Panc1 (cell line): ENCODE measurements at regions not wholly inside any gene's neighbourhood (a gene's known extent, or its start where the extent isn't known, plus 50 kb on each side); places are given as distances from the start of the nearest gene placed in this dataset.

Experiments used
- ATAC-seq: fragments of 200-7000 bp; cut with Tn5 transposase; 2 replicates; pipeline ENCODE4 v1.9.1; 2020; ENCODE audit warnings: mild to moderate bottlenecking, moderate library complexity
- BruUV-seq: library from RNA; stranded (reverse); fragments of 400-500 nt; replicated peaks from 2 replicates; lab custom pipeline; 2021; lab: Mats Ljungman, UMichigan
- CTCF ChIA-PET: fragments of 300-600 bp; sonication (Branson Sonifier 250); formaldehyde crosslinking; loops from one replicate; lab custom pipeline; 2022; ENCODE audit warnings: antibody characterized with exemption; lab: Charles Lee
- POLR2A ChIA-PET: fragments of 300-600 bp; sonication (Branson Sonifier 250); formaldehyde crosslinking; loops from one replicate; lab custom pipeline; 2022; ENCODE audit warnings: antibody characterized with exemption; lab: Charles Lee
- DNase-seq: peaks from one replicate; pipeline ENCODE4 v3.0.0-alpha.2; 2010; ENCODE audit warnings: low read depth, low spot score
- H3K27ac ChIP-seq: 2 replicates; pipeline ENCODE4 v1.5.1; 2011; ENCODE audit warnings: mild to moderate bottlenecking, low read length, inconsistent platforms
- H3K27me3 ChIP-seq: fragments of 200-500 bp; sonication (Bioruptor generic); 2 replicates; pipeline ENCODE4 v1.6.0; 2014; ENCODE audit warnings: low read length, inconsistent platforms; ENCODE audit not compliant: control insufficient read depth, insufficient read depth
- H3K36me3 ChIP-seq: fragments of 200-500 bp; sonication (Bioruptor generic); 2 replicates; pipeline ENCODE4 v1.5.1; 2014; ENCODE audit warnings: inconsistent platforms, mild to moderate bottlenecking, low read length, moderate library complexity; ENCODE audit not compliant: control insufficient read depth, insufficient read depth
- H3K4me1 ChIP-seq: 2 replicates; pipeline ENCODE4 v1.5.1; 2011; ENCODE audit warnings: inconsistent platforms, mild to moderate bottlenecking, low read length, moderate library complexity; ENCODE audit not compliant: control insufficient read depth, insufficient read depth
- H3K4me3 ChIP-seq, 2 experiments: 2 replicates each; pipeline ENCODE4 v1.5.1; 2011 to 2012; ENCODE audit warnings: low read depth in 2 of 2, low read length in 2 of 2, mild to moderate bottlenecking in 2 of 2, inconsistent platforms in 1 of 2, moderate library complexity in 1 of 2
- H3K9me3 ChIP-seq: fragments of 200-500 bp; sonication (Bioruptor generic); 2 replicates; pipeline ENCODE4 v1.5.1; 2014; ENCODE audit warnings: low read depth, mild to moderate bottlenecking, inconsistent platforms, low read length, moderate library complexity; ENCODE audit not compliant: control insufficient read depth, insufficient read depth
- CTCF ChIP-seq: fragments of 450-650 bp; IDR thresholded peaks from 2 replicates; pipeline ENCODE4 v1.5.1; 2017; ENCODE audit warnings: mild to moderate bottlenecking
- POLR2AphosphoS5 ChIP-seq: IDR thresholded peaks from 2 replicates; pipeline ENCODE4 v1.6.1; 2012; ENCODE audit warnings: mild to moderate bottlenecking, low read depth, low read length, moderate library complexity
- SIN3A ChIP-seq: IDR thresholded peaks from 2 replicates; pipeline ENCODE4 v1.6.1; 2012; ENCODE audit warnings: low read depth, mild to moderate bottlenecking, low read length, moderate library complexity, borderline replicate concordance; ENCODE audit not compliant: insufficient read depth
- TCF7L2 ChIP-seq: IDR thresholded peaks from 2 replicates; pipeline ENCODE4 v1.6.1; 2011; ENCODE audit warnings: mild to moderate bottlenecking, low read depth, low read length, inconsistent platforms
- in situ Hi-C: cut with HindIII; loops from 2 replicates; pipeline ENCODE4 v1.10.0; 2016; ENCODE audit warnings: low sequenced_read_pairs, low pct_unique_long_range_greater_than_20kb
- intact Hi-C: fragments of 100-400 bp; cut with micrococcal nuclease; formaldehyde crosslinking; loops from one replicate; pipeline ENCODE4 v1.10.0; 2022; ENCODE audit not compliant: unreplicated experiment
- TF ChIP-seq, protein P1 (sequence below), 2 experiments: IDR thresholded peaks; 2 replicates each; pipeline ENCODE4 v1.6.1; 2011 to 2012; ENCODE audit warnings: low read depth in 2 of 2, control low read depth in 1 of 2, low read length in 1 of 2, mild to moderate bottlenecking in 1 of 2, moderate library complexity in 1 of 2; ENCODE audit not compliant: insufficient read depth in 1 of 2

DNA sequence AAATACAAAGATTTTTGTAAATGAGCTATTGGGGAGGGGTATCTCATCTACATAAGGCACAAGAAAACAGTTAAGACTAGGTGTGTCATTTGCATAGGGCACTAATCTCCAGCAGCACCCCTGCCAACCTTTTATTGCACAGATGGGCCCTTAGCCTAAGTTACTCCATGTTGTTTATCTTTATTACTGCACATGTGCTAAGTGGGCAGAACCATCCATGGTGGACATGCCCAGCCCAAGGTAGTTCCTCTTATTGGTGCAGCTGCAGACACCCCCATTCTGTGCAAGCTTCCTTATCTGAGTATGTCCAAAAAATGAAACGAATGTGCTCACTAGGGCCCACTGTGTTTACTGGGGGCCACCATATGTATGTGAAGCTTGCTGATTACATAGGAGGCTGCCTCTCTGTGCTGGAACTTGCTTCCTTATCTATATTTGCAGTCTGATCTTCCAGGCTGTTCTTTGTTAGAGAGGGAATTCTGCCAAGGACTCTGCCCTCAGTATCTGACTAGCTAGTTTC is 77.3 kb upstream of the NEK7 start:
- no peak for ATAC-seq
- no peaks in the 10 kb centered on the region for H3K36me3 ChIP-seq
- H3K27me3 ChIP-seq = no peaks in the 10 kb centered on the region
- DNase-seq = no peak
- TF ChIP-seq TCF7L2 = no peak
- TF ChIP-seq POLR2AphosphoS5 = no peak
- no peak for TF ChIP-seq SIN3A
- TF ChIP-seq CTCF = no peak
- TF ChIP-seq, protein P1, sequence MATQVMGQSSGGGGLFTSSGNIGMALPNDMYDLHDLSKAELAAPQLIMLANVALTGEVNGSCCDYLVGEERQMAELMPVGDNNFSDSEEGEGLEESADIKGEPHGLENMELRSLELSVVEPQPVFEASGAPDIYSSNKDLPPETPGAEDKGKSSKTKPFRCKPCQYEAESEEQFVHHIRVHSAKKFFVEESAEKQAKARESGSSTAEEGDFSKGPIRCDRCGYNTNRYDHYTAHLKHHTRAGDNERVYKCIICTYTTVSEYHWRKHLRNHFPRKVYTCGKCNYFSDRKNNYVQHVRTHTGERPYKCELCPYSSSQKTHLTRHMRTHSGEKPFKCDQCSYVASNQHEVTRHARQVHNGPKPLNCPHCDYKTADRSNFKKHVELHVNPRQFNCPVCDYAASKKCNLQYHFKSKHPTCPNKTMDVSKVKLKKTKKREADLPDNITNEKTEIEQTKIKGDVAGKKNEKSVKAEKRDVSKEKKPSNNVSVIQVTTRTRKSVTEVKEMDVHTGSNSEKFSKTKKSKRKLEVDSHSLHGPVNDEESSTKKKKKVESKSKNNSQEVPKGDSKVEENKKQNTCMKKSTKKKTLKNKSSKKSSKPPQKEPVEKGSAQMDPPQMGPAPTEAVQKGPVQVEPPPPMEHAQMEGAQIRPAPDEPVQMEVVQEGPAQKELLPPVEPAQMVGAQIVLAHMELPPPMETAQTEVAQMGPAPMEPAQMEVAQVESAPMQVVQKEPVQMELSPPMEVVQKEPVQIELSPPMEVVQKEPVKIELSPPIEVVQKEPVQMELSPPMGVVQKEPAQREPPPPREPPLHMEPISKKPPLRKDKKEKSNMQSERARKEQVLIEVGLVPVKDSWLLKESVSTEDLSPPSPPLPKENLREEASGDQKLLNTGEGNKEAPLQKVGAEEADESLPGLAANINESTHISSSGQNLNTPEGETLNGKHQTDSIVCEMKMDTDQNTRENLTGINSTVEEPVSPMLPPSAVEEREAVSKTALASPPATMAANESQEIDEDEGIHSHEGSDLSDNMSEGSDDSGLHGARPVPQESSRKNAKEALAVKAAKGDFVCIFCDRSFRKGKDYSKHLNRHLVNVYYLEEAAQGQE (IDR thresholded peaks at IDR 0.05; ENCODE audit: insufficient read depth in 1 of 2, low read depth in 2 of 2, low read length in 1 of 2) = no peak
- H3K4me1 ChIP-seq = no peaks in the 10 kb centered on the region
- H3K9me3 ChIP-seq = no peaks in the 10 kb centered on the region
- no peak overlapping the region for H3K27ac ChIP-seq
- POLR2A ChIA-PET = no interaction called here
- intact Hi-C loops = no loop called here
- H3K4me3 ChIP-seq = no peak overlapping the region
- in situ Hi-C loops = no loop called here
- CTCF ChIA-PET = no interaction called here
- no TSS peak for BruUV-seq

DNA sequence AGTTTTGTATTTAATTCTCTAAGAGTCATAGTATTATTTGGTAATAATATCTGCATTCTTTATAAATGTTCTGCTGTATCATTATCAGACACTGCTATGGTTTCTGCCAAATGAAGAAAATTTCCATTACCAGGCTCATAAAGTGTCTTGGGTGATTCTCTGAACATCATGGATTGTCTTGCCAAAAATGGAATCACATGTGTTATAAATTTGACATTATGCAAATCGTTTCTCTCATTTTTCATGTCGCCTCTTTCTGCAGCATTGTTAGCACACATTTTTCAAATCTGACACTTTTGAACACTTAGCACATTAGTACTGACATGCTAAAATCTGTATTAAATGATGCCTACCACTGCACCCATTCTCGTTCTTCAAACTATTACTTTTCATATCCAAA is 74.2 kb upstream of the NEK7 start:
- ATAC-seq (no peak), DNase-seq (no peak)
- Histone ChIP-seq H3K4me3 (no peak overlapping the region), H3K36me3 (no peaks in the 10 kb centered on the region), H3K4me1 (no peaks in the 10 kb centered on the region), H3K27ac (no peak overlapping the region), H3K9me3 (no peaks in the 10 kb centered on the region), H3K27me3 (no peaks in the 10 kb centered on the region)
- TF ChIP-seq CTCF = no peak
- TF ChIP-seq SIN3A = no peak
- no peak for TF ChIP-seq TCF7L2
- TF ChIP-seq, protein P1 (IDR thresholded peaks at IDR 0.05; ENCODE audit: insufficient read depth in 1 of 2, low read depth in 2 of 2, low read length in 1 of 2) = no peak
- TF ChIP-seq POLR2AphosphoS5 = no peak
- ChIA-PET POLR2A (no interaction called here), CTCF (no interaction called here)
- no TSS peak for BruUV-seq
- in situ Hi-C loops (no loop called here), intact Hi-C loops (loop anchor here (10.0 kb wide), 1 partner anchor 602 kb away; no protein-coding TSS in a partner anchor)
